SK-MEL-5 (cell line): ENCODE measurements at regions not wholly inside any gene's neighbourhood (a gene's known extent, or its start where the extent isn't known, plus 50 kb on each side); places are given as distances from the start of the nearest gene placed in this dataset.
"Not testable (repeated sequence)": the region's sequence is repeated elsewhere in the genome, so short reads cannot be mapped to it uniquely, and the experiment has no call there.

ENCODE experiments used
- DNase-seq: peaks from one replicate; pipeline ENCODE4 v3.0.0-alpha.2; 2016; ENCODE audit warnings: low read depth, low spot score
- in situ Hi-C: cut with HindIII; loops from 2 replicates; pipeline ENCODE4 v1.10.0; 2016; ENCODE audit warnings: low sequenced_read_pairs, high pct_unique_total_duplicates, low pct_unique_long_range_greater_than_20kb

- in situ Hi-C loops = not testable (repeated sequence)
Observed at GRCh38 chr1:221552792-221553191, 189.1 kb downstream of the DUSP10 start.

GRCh38 chr1:221555689-221556433 is 186.0 kb downstream of the DUSP10 start:
- in situ Hi-C loops = no loop called here
- no peak for DNase-seq

More at GRCh38 chr1:221552792-221553191, 189.1 kb downstream of the DUSP10 start:
- not testable (repeated sequence) for DNase-seq

GRCh38 chr1:221556435-221556834 is 185.5 kb downstream of the DUSP10 start:
- DNase-seq = peak; percentile 53
- in situ Hi-C loops = no loop called here

- DNase-seq = no peak
- in situ Hi-C loops = no loop called here
Observed at GRCh38 chr1:221557013-221557412, 184.9 kb downstream of the DUSP10 start.

GRCh38 chr1:221558396-221558795 is 183.5 kb downstream of the DUSP10 start:
- in situ Hi-C loops = no loop called here
- no peak for DNase-seq

- in situ Hi-C loops = no loop called here
- no peak for DNase-seq
Observed at GRCh38 chr1:221559911-221560310, 182.0 kb downstream of the DUSP10 start.

- in situ Hi-C loops = no loop called here
- no peak for DNase-seq
Observed at GRCh38 chr1:221562542-221563475, 179.1 kb downstream of the DUSP10 start.

- in situ Hi-C loops = no loop called here
- DNase-seq = no peak
Observed at GRCh38 chr1:221563476-221563921, 178.4 kb downstream of the DUSP10 start.

GRCh38 chr1:221564891-221565290 is 177.0 kb downstream of the DUSP10 start:
- DNase-seq = no peak
- in situ Hi-C loops = no loop called here

- in situ Hi-C loops = no loop called here
- no peak for DNase-seq
Observed at GRCh38 chr1:221565711-221566110, 176.2 kb downstream of the DUSP10 start.

GRCh38 chr1:221567859-221568507 is 173.9 kb downstream of the DUSP10 start:
- in situ Hi-C loops = no loop called here
- no peak for DNase-seq

GRCh38 chr1:221573756-221574155 is 168.1 kb downstream of the DUSP10 start:
- DNase-seq = no peak
- in situ Hi-C loops = no loop called here

GRCh38 chr1:221574529-221574928 is 167.4 kb downstream of the DUSP10 start:
- in situ Hi-C loops = no loop called here
- no peak for DNase-seq

- in situ Hi-C loops = no loop called here
- no peak for DNase-seq
Observed at GRCh38 chr1:221575605-221576004, 166.3 kb downstream of the DUSP10 start.

GRCh38 chr1:221576268-221576667 is 165.6 kb downstream of the DUSP10 start:
- DNase-seq = no peak
- in situ Hi-C loops = no loop called here

- in situ Hi-C loops = no loop called here
- no peak for DNase-seq
Observed at GRCh38 chr1:221583465-221583864, 158.4 kb downstream of the DUSP10 start.

- in situ Hi-C loops, DNase-seq: not testable (repeated sequence)
Observed at GRCh38 chr1:221587013-221587412, 154.9 kb downstream of the DUSP10 start.

GRCh38 chr1:221591250-221591649 is 150.6 kb downstream of the DUSP10 start:
- in situ Hi-C loops, DNase-seq: not testable (repeated sequence)
